ENCODE measurements at regions not wholly inside any gene's neighbourhood (a gene's known extent, or its start where the extent isn't known, plus 50 kb on each side); places are given as distances from the start of the nearest gene placed in this dataset.

- H3K36me3 ChIP-seq = no peaks in the 10 kb centered on the region
- no peak for TF ChIP-seq CTCF (IDR thresholded peaks at IDR 0.05)
- no peak for DNase-seq
- intact Hi-C loops (cut with DNase I) = no loop called here
- no peak overlapping the region for H3K27ac ChIP-seq
- no peak for ATAC-seq
- H3K27me3 ChIP-seq (ENCODE audit: low read depth) = no peaks in the 10 kb centered on the region
- H3K9me3 ChIP-seq = no peaks in the 10 kb centered on the region
- no peak overlapping the region for H3K4me3 ChIP-seq
- no peaks in the 10 kb centered on the region for H3K4me1 ChIP-seq
Observed at GRCh38 chr10:55870186-55870585, 490.9 kb downstream of the ZWINT start.

- H3K4me3 ChIP-seq = no peak overlapping the region
- no peaks in the 10 kb centered on the region for H3K36me3 ChIP-seq
- no peak for TF ChIP-seq CTCF (IDR thresholded peaks at IDR 0.05)
- no peak overlapping the region for H3K27ac ChIP-seq
- no peaks in the 10 kb centered on the region for H3K9me3 ChIP-seq
- intact Hi-C loops (cut with DNase I) = no loop called here
- DNase-seq (no peak), ATAC-seq (peak in 1 of 2 donors; percentile 81)
- H3K27me3 ChIP-seq (ENCODE audit: low read depth) = no peaks in the 10 kb centered on the region
- no peaks in the 10 kb centered on the region for H3K4me1 ChIP-seq
Observed at GRCh38 chr10:55867848-55868247, 493.2 kb downstream of the ZWINT start.

GRCh38 chr10:55858730-55859129 is 502.3 kb downstream of the ZWINT start:
- ATAC-seq = no peak
- no peaks in the 10 kb centered on the region for H3K4me1 ChIP-seq
- intact Hi-C loops (cut with DNase I) = no loop called here
- no peaks in the 10 kb centered on the region for H3K9me3 ChIP-seq
- DNase-seq = no peak
- no peaks in the 10 kb centered on the region for H3K36me3 ChIP-seq
- H3K27ac ChIP-seq = no peak overlapping the region
- H3K4me3 ChIP-seq = no peak overlapping the region
- H3K27me3 ChIP-seq (ENCODE audit: low read depth) = no peaks in the 10 kb centered on the region
- no peak for TF ChIP-seq CTCF (IDR thresholded peaks at IDR 0.05)

GRCh38 chr10:55852900-55853299 is 508.2 kb downstream of the ZWINT start:
- Histone ChIP-seq H3K4me1 (no peaks in the 10 kb centered on the region), H3K36me3 (no peaks in the 10 kb centered on the region), H3K27me3 (ENCODE audit: low read depth) (no peaks in the 10 kb centered on the region), H3K4me3 (no peak overlapping the region), H3K9me3 (no peaks in the 10 kb centered on the region), H3K27ac (no peak overlapping the region)
- ATAC-seq (no peak), DNase-seq (no peak)
- intact Hi-C loops (cut with DNase I) = no loop called here
- no peak for TF ChIP-seq CTCF (IDR thresholded peaks at IDR 0.05)

GRCh38 chr10:55837273-55837672 is 523.8 kb downstream of the ZWINT start:
- H3K27me3 ChIP-seq (ENCODE audit: low read depth) = no peaks in the 10 kb centered on the region
- H3K9me3 ChIP-seq = no peaks in the 10 kb centered on the region
- H3K4me1 ChIP-seq = no peaks in the 10 kb centered on the region
- DNase-seq (no peak), ATAC-seq (no peak)
- no peak for TF ChIP-seq CTCF (IDR thresholded peaks at IDR 0.05)
- H3K27ac ChIP-seq = no peak overlapping the region
- no peak overlapping the region for H3K4me3 ChIP-seq
- intact Hi-C loops (cut with DNase I) = no loop called here
- no peaks in the 10 kb centered on the region for H3K36me3 ChIP-seq

GRCh38 chr10:55822096-55822495 is 539.0 kb downstream of the ZWINT start:
- no peaks in the 10 kb centered on the region for H3K27me3 ChIP-seq (ENCODE audit: low read depth)
- no peak overlapping the region for H3K27ac ChIP-seq
- DNase-seq (no peak), ATAC-seq (no peak)
- TF ChIP-seq CTCF (IDR thresholded peaks at IDR 0.05) = no peak
- H3K4me1 ChIP-seq = no peaks in the 10 kb centered on the region
- H3K36me3 ChIP-seq = no peaks in the 10 kb centered on the region
- intact Hi-C loops (cut with DNase I) = no loop called here
- peaks cover 3% of the 10 kb centered on the region for H3K9me3 ChIP-seq
- no peak overlapping the region for H3K4me3 ChIP-seq

Data from lower lobe of right lung (tissue), 2 donors.